Gastrocnemius medialis (tissue), 4 donors: ENCODE measurements at regions not wholly inside any gene's neighbourhood (a gene's known extent, or its start where the extent isn't known, plus 50 kb on each side); places are given as distances from the start of the nearest gene placed in this dataset.

Experiments
- ATAC-seq, 2 donors: fragments of 150-250 bp; one replicate each; pipeline ENCODE4 v1.9.1; 2016
- DNase-seq, 2 donors: peaks; one replicate each; pipeline ENCODE4 v3.0.0-alpha.2; 2019
- H3K27ac ChIP-seq, 4 donors: fragments of 200-600 bp; sonication (generic); 1 replicate in 1 of 4; 2 replicates in 3 of 4; pipeline ENCODE4 v1.5.1; 2016 to 2018; ENCODE audit warnings: mild to moderate bottlenecking in 2 of 4, moderate library complexity in 1 of 4
- H3K27me3 ChIP-seq, 3 donors: fragments of 200-600 bp; sonication (generic) in 2 of 3; 1 replicate in 1 of 3; 2 replicates in 2 of 3; pipeline versions ENCODE4 v1.5.1 to v1.6.0; 2016 to 2019; ENCODE audit warnings: mild to moderate bottlenecking in 1 of 3, moderate library complexity in 1 of 3
- H3K36me3 ChIP-seq, 2 donors: fragments of 200-600 bp; sonication (generic) in 1 of 2; one replicate each; pipeline ENCODE4 v1.5.1; 2017 to 2018
- H3K4me1 ChIP-seq, 2 donors: fragments of 200-600 bp; sonication (generic) in 1 of 2; one replicate each; pipeline ENCODE4 v1.5.1; 2016 to 2017; ENCODE audit warnings: mild to moderate bottlenecking in 2 of 2
- H3K4me3 ChIP-seq, 4 donors: fragments of 200-600 bp; sonication (generic) in 3 of 4; 1 replicate in 1 of 4; 2 replicates in 3 of 4; pipeline ENCODE4 v1.5.1; 2016 to 2019; ENCODE audit warnings: mild to moderate bottlenecking in 2 of 4
- H3K9me3 ChIP-seq, 3 donors: fragments of 200-600 bp; sonication (generic) in 2 of 3; 1 replicate in 1 of 3; 2 replicates in 2 of 3; pipeline ENCODE4 v1.5.1; 2016 to 2019
- CTCF ChIP-seq, 5 experiments: fragments of 450-650 bp in 3 of 5; fragments of 200-600 bp in 2 of 5; sonication (generic) in 2 of 5; IDR thresholded peaks in 4 of 5; conservative IDR thresholded peaks in 1 of 5; 1 replicate in 4 of 5; 2 replicates in 1 of 5; pipeline ENCODE4 v1.5.1; 2016 to 2019; ENCODE audit warnings: antibody characterized with exemption in 5 of 5, mild to moderate bottlenecking in 3 of 5, moderate library complexity in 3 of 5
- POLR2A ChIP-seq, 2 donors: fragments of 450-650 bp; IDR thresholded peaks; one replicate each; pipeline ENCODE4 v1.6.1; 2017; ENCODE audit warnings: antibody characterized with exemption in 2 of 2, mild to moderate bottlenecking in 2 of 2, moderate library complexity in 2 of 2
- in situ Hi-C, 4 donors: fragments of 200-750 bp; cut with MboI; loops; one replicate each; pipeline versions ENCODE4 v1.15.0 to v1.8.0; 2017; ENCODE audit warnings: low sequenced_read_pairs in 4 of 4
- intact Hi-C: fragments of 100-400 bp; cut with DNase I; formaldehyde crosslinking; loops from one replicate; pipeline ENCODE4 v1.15.1; 2023; ENCODE audit warnings: low total_unique reads

GRCh38 chr3:103947062-103947461 lies 1419.6 kb upstream of the ALCAM start:
- Histone ChIP-seq H3K36me3 (no peaks in the 10 kb centered on the region), H3K4me3 (no peak overlapping the region), H3K27me3 (no peaks in the 10 kb centered on the region), H3K9me3 (no peaks in the 10 kb centered on the region), H3K27ac (no peak overlapping the region), H3K4me1 (no peaks in the 10 kb centered on the region)
- intact Hi-C loops = no loop called here
- ATAC-seq (no peak), DNase-seq (no peak)
- in situ Hi-C loops = no loop called here
- TF ChIP-seq POLR2A (IDR thresholded peaks at IDR 0.05) = no peak
- TF ChIP-seq CTCF (IDR thresholded peaks at IDR 0.05 in 4 of 5, conservative IDR thresholded peaks at IDR 0.05 in 1 of 5) = no peak

GRCh38 chr3:103949693-103950092 lies 1417.0 kb upstream of the ALCAM start:
- TF ChIP-seq POLR2A (IDR thresholded peaks at IDR 0.05) (no peak), CTCF (IDR thresholded peaks at IDR 0.05 in 4 of 5, conservative IDR thresholded peaks at IDR 0.05 in 1 of 5) (no peak)
- Histone ChIP-seq H3K4me3 (no peak overlapping the region), H3K27ac (no peak overlapping the region), H3K36me3 (no peaks in the 10 kb centered on the region), H3K27me3 (no peaks in the 10 kb centered on the region), H3K9me3 (no peaks in the 10 kb centered on the region), H3K4me1 (no peaks in the 10 kb centered on the region)
- intact Hi-C loops (no loop called here), in situ Hi-C loops (no loop called here)
- no peak for DNase-seq
- ATAC-seq = no peak

GRCh38 chr3:103950676-103951075 lies 1416.0 kb upstream of the ALCAM start:
- no peak for TF ChIP-seq POLR2A (IDR thresholded peaks at IDR 0.05)
- no peak for TF ChIP-seq CTCF (IDR thresholded peaks at IDR 0.05 in 4 of 5, conservative IDR thresholded peaks at IDR 0.05 in 1 of 5)
- no peak overlapping the region for H3K27ac ChIP-seq
- H3K4me3 ChIP-seq = no peak overlapping the region
- H3K9me3 ChIP-seq = no peaks in the 10 kb centered on the region
- ATAC-seq = no peak
- no peak for DNase-seq
- no peaks in the 10 kb centered on the region for H3K36me3 ChIP-seq
- H3K4me1 ChIP-seq = no peaks in the 10 kb centered on the region
- no peaks in the 10 kb centered on the region for H3K27me3 ChIP-seq
- in situ Hi-C loops = no loop called here
- intact Hi-C loops = no loop called here

- Histone ChIP-seq H3K27me3 (no peaks in the 10 kb centered on the region), H3K4me1 (no peaks in the 10 kb centered on the region), H3K9me3 (no peaks in the 10 kb centered on the region), H3K36me3 (no peaks in the 10 kb centered on the region), H3K27ac (no peak overlapping the region), H3K4me3 (no peak overlapping the region)
- intact Hi-C loops (no loop called here), in situ Hi-C loops (no loop called here)
- no peak for DNase-seq
- TF ChIP-seq POLR2A (IDR thresholded peaks at IDR 0.05) (no peak), CTCF (IDR thresholded peaks at IDR 0.05 in 4 of 5, conservative IDR thresholded peaks at IDR 0.05 in 1 of 5) (no peak)
- no peak for ATAC-seq
Observed at GRCh38 chr3:103953796-103954195, 1412.9 kb upstream of the ALCAM start.

GRCh38 chr3:103960819-103961218 lies 1405.9 kb upstream of the ALCAM start:
- Histone ChIP-seq H3K27ac (no peak overlapping the region), H3K36me3 (no peaks in the 10 kb centered on the region), H3K9me3 (no peaks in the 10 kb centered on the region), H3K27me3 (no peaks in the 10 kb centered on the region), H3K4me3 (no peak overlapping the region), H3K4me1 (no peaks in the 10 kb centered on the region)
- in situ Hi-C loops = no loop called here
- intact Hi-C loops = no loop called here
- ATAC-seq = no peak
- no peak for TF ChIP-seq CTCF (IDR thresholded peaks at IDR 0.05 in 4 of 5, conservative IDR thresholded peaks at IDR 0.05 in 1 of 5)
- no peak for TF ChIP-seq POLR2A (IDR thresholded peaks at IDR 0.05)
- DNase-seq = no peak
